ENCODE measurements at regions not wholly inside any gene's neighbourhood (a gene's known extent, or its start where the extent isn't known, plus 50 kb on each side); places are given as distances from the start of the nearest gene placed in this dataset.

GRCh38 chr5:164146223-164146622 is 640.8 kb downstream of the MAT2B start:
- TF ChIP-seq EZH2 (IDR thresholded peaks at IDR 0.05): no peak
- TF ChIP-seq FOXP2 (optimal IDR thresholded peaks at IDR 0.05; ENCODE audit: control extremely low read depth, extremely low read length, insufficient read depth): no peak
- no peak for TF ChIP-seq POLR2AphosphoS5 (IDR thresholded peaks at IDR 0.05; ENCODE audit: borderline replicate concordance, low read depth, low read length)
